GM23338 (cell line): ENCODE measurements at regions not wholly inside any gene's neighbourhood (a gene's known extent, or its start where the extent isn't known, plus 50 kb on each side); places are given as distances from the start of the nearest gene placed in this dataset.

ENCODE experiments used
- CREB1 ChIP-seq: fragments of 250-450 bp; sonication (Bioruptor Pico); IDR thresholded peaks from 2 replicates; pipeline ENCODE4 v1.5.0; 2020; ENCODE audit warnings: low read depth, mild to moderate bottlenecking, moderate library complexity
- EZH2 ChIP-seq: fragments of 200-600 bp; sonication (generic); IDR thresholded peaks from one replicate; pipeline ENCODE4 v1.8.0; 2017; ENCODE audit warnings: antibody characterized with exemption, mild to moderate bottlenecking, low read depth; ENCODE audit not compliant: unreplicated experiment
- EZH2phosphoT487 ChIP-seq: fragments of 200-600 bp; sonication (generic); IDR thresholded peaks from one replicate; pipeline ENCODE4 v1.8.1; 2018; ENCODE audit warnings: antibody characterized with exemption; ENCODE audit not compliant: unreplicated experiment
- JUNB ChIP-seq: IDR thresholded peaks from one replicate; pipeline ENCODE4 v1.6.1; 2016; ENCODE audit warnings: antibody characterized with exemption; ENCODE audit not compliant: unreplicated experiment
- POLR2AphosphoS5 ChIP-seq: IDR thresholded peaks from 2 replicates; pipeline ENCODE4 v1.6.1; 2016; ENCODE audit warnings: antibody characterized with exemption, low read depth
- ZNF114 ChIP-seq: fragments of 250-450 bp; sonication (Bioruptor Pico); IDR thresholded peaks from 2 replicates; pipeline ENCODE4 v1.5.0; 2020; ENCODE audit warnings: mild to moderate bottlenecking, moderate library complexity
- ZNF331 ChIP-seq: fragments of 250-450 bp; sonication (Bioruptor Pico); IDR thresholded peaks from 2 replicates; pipeline ENCODE4 v1.5.0; 2020; ENCODE audit warnings: low read depth, mild to moderate bottlenecking, moderate library complexity
- TF ChIP-seq, protein P1 (sequence below), 2 experiments: fragments of 200-600 bp in 1 of 2; sonication (generic) in 1 of 2; conservative IDR thresholded peaks; 2 replicates each; pipeline versions ENCODE4 v1.5.1 to v1.6.1; 2016 to 2017; ENCODE audit warnings: antibody characterized with exemption in 2 of 2, low read depth in 2 of 2, mild to moderate bottlenecking in 2 of 2, moderate library complexity in 1 of 2
- TF ChIP-seq, protein P2 (sequence below): IDR thresholded peaks from one replicate; pipeline ENCODE4 v1.6.1; 2018; ENCODE audit warnings: antibody characterized with exemption; ENCODE audit not compliant: unreplicated experiment
- TF ChIP-seq, protein P3 (sequence below): IDR thresholded peaks from 2 replicates; pipeline ENCODE4 v1.6.1; 2016; ENCODE audit warnings: antibody characterized with exemption

DNA sequence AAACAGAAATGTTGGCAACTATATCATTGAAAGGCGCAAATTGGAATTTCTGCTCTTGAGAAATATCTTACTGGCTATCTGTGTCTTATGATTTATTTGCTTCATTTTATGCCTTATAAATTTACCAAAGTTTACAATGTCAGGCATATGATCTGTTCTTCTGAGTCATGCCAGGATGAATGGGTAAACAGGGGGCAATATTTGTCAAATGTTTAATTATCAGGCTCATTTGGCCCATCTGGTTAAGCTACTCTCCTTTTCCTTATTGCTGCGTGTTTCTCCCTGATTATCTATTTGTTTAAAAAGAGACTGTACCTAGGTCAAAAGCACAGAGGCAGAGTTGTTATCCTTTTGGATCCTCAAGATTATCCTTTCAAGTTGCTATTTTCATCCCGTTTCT lies 903.8 kb upstream of the PCDH10 start:
- TF ChIP-seq, protein P1, sequence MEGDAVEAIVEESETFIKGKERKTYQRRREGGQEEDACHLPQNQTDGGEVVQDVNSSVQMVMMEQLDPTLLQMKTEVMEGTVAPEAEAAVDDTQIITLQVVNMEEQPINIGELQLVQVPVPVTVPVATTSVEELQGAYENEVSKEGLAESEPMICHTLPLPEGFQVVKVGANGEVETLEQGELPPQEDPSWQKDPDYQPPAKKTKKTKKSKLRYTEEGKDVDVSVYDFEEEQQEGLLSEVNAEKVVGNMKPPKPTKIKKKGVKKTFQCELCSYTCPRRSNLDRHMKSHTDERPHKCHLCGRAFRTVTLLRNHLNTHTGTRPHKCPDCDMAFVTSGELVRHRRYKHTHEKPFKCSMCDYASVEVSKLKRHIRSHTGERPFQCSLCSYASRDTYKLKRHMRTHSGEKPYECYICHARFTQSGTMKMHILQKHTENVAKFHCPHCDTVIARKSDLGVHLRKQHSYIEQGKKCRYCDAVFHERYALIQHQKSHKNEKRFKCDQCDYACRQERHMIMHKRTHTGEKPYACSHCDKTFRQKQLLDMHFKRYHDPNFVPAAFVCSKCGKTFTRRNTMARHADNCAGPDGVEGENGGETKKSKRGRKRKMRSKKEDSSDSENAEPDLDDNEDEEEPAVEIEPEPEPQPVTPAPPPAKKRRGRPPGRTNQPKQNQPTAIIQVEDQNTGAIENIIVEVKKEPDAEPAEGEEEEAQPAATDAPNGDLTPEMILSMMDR (conservative IDR thresholded peaks at IDR 0.05; ENCODE audit: low read depth in 2 of 2): no peak
- TF ChIP-seq POLR2AphosphoS5 (no peak), EZH2 (no peak), EZH2phosphoT487 (no peak), CREB1 (CRISPR knock-in tag) (no peak), ZNF331 (CRISPR knock-in tag) (no peak), JUNB (no peak), ZNF114 (CRISPR knock-in tag) (no peak)
- TF ChIP-seq, protein P2, sequence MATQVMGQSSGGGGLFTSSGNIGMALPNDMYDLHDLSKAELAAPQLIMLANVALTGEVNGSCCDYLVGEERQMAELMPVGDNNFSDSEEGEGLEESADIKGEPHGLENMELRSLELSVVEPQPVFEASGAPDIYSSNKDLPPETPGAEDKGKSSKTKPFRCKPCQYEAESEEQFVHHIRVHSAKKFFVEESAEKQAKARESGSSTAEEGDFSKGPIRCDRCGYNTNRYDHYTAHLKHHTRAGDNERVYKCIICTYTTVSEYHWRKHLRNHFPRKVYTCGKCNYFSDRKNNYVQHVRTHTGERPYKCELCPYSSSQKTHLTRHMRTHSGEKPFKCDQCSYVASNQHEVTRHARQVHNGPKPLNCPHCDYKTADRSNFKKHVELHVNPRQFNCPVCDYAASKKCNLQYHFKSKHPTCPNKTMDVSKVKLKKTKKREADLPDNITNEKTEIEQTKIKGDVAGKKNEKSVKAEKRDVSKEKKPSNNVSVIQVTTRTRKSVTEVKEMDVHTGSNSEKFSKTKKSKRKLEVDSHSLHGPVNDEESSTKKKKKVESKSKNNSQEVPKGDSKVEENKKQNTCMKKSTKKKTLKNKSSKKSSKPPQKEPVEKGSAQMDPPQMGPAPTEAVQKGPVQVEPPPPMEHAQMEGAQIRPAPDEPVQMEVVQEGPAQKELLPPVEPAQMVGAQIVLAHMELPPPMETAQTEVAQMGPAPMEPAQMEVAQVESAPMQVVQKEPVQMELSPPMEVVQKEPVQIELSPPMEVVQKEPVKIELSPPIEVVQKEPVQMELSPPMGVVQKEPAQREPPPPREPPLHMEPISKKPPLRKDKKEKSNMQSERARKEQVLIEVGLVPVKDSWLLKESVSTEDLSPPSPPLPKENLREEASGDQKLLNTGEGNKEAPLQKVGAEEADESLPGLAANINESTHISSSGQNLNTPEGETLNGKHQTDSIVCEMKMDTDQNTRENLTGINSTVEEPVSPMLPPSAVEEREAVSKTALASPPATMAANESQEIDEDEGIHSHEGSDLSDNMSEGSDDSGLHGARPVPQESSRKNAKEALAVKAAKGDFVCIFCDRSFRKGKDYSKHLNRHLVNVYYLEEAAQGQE: no peak
- TF ChIP-seq, protein P3, sequence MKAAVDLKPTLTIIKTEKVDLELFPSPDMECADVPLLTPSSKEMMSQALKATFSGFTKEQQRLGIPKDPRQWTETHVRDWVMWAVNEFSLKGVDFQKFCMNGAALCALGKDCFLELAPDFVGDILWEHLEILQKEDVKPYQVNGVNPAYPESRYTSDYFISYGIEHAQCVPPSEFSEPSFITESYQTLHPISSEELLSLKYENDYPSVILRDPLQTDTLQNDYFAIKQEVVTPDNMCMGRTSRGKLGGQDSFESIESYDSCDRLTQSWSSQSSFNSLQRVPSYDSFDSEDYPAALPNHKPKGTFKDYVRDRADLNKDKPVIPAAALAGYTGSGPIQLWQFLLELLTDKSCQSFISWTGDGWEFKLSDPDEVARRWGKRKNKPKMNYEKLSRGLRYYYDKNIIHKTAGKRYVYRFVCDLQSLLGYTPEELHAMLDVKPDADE: no peak
